Stimulated activated naive B cell treated with anti-CD40 and anti-IgM and Interleukin-4, amounts not matched to agents 10 μg/mL and 1 μg/mL and 100 μg/mL, for 72 hours (primary cell): ENCODE measurements at regions not wholly inside any gene's neighbourhood (a gene's known extent, or its start where the extent isn't known, plus 50 kb on each side); places are given as distances from the start of the nearest gene placed in this dataset.

ENCODE experiments used
- ATAC-seq, 2 donors: fragments of 150-1000 bp; cut with Tn5 transposase; replicated peaks; 2 replicates each; pipeline ENCODE4 v1.10.0; 2021; ENCODE audit warnings: moderate library complexity in 1 of 2
- DNase-seq: peaks from one replicate; pipeline ENCODE4 v3.0.0; 2021
- H3K27ac Mint-ChIP-seq: one replicate; pipeline ENCODE4 v1.8.0; 2022; ENCODE audit warnings: mild to moderate bottlenecking, mixed read lengths
- H3K27me3 Mint-ChIP-seq, 2 donors: one replicate each; pipeline ENCODE4 v1.8.0; 2022; ENCODE audit warnings: mixed read lengths in 2 of 2
- H3K36me3 Mint-ChIP-seq, 2 donors: one replicate each; pipeline ENCODE4 v1.8.0; 2022; ENCODE audit warnings: mixed read lengths in 2 of 2, mild to moderate bottlenecking in 1 of 2
- H3K4me1 Mint-ChIP-seq, 2 donors: one replicate each; pipeline ENCODE4 v1.8.0; 2022; ENCODE audit warnings: mixed read lengths in 2 of 2, mild to moderate bottlenecking in 1 of 2
- H3K4me3 Mint-ChIP-seq, 2 donors: one replicate each; pipeline ENCODE4 v1.8.0; 2022; ENCODE audit warnings: mild to moderate bottlenecking in 2 of 2, mixed read lengths in 2 of 2, moderate library complexity in 1 of 2
- H3K9me3 Mint-ChIP-seq, 2 donors: one replicate each; pipeline ENCODE4 v1.8.0; 2022; ENCODE audit warnings: mixed read lengths in 2 of 2, mild to moderate bottlenecking in 1 of 2

DNA sequence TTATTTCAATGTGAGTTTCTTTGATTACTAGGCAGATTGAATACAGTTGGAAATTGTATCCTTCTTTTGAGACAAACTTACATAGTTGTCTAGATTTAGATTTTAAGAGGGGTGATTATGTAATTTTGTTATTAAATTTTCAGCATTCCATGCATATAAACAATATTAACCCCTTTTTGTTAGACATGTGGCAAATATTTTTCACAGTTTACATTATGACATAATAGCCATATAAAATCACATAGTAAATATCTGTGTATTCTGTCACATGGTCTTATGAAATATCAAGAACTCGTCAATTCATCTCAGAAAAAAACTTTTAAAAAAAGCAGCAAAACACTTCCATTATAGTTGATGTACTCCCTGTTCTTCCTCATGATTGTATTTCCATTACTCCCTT, 243.8 kb downstream of the CYP26B1 start:
- Mint-ChIP-seq H3K4me3 (no peak overlapping the region), H3K4me1 (no peaks in the 10 kb centered on the region), H3K9me3 (peaks cover 0 to 2% of the 10 kb centered on the region in 2 donors), H3K27ac (no peak overlapping the region), H3K27me3 (peaks cover 11 to 26% of the 10 kb centered on the region in 2 donors), H3K36me3 (no peaks in the 10 kb centered on the region)
- DNase-seq (no peak), ATAC-seq (no peak)

DNA sequence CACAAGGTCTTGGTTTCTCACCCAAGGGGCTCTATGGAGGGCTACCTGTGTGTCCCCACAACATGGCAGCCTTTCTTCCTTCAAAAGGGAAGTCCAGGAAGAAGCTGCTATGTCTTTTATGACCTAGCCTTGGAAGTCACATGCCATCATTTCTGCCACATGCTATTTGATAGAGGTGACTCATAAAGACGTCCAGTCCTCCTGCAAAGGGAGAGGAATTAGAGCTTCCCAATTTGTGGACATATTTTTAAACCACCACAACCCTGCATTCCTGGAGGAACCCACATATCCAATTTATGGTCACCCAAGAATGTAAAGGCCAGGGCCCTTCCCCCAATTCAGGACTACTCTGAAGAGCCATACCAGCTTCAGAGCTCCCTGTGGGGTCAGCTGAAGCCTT, 246.2 kb downstream of the CYP26B1 start:
- H3K27ac Mint-ChIP-seq = no peak overlapping the region
- no peak for ATAC-seq
- DNase-seq = no peak
- peaks cover 0 to 29% of the 10 kb centered on the region in 2 donors for H3K27me3 Mint-ChIP-seq
- no peaks in the 10 kb centered on the region for H3K4me1 Mint-ChIP-seq
- peaks cover 0 to 2% of the 10 kb centered on the region in 2 donors for H3K9me3 Mint-ChIP-seq
- no peaks in the 10 kb centered on the region for H3K36me3 Mint-ChIP-seq
- no peak overlapping the region for H3K4me3 Mint-ChIP-seq

DNA sequence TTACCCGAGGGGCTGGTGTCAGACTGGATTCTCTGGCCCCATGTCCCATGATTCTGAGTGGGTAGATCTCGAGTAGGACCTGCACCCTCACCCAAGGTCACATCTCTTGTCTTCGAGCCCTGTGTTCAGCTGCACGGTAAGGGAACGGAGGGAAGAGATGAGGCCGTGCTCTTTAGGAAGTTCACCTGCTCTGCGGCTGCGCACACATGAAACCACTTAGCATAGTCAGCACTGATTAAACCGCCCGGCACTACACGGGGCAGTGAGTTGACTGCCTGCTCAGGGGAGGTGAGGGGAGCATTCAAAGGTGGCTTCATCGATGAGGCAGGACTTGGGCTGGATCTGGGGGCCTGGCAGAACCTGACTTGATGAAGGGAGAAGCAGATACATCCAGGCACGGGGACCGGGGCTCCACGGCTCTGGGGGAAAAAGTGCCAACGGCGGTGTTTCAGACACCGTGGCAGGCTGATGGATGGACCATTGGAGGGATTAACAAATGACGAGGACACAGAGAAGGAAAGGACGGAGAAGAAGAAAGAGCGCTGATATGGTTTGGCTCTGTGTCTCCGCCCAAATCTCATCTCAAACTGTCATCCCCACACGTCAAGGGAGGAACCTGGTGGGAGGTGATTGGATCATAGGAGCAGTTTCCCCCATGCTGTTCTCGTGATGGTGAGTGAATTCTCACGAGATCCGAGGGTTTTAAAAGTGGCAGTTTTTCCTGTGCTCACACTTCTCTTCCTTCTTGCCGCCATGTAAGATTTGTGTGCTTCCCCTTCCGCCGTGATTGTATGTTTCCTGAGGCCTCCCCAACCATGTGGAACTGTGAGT, 248.6 kb downstream of the CYP26B1 start:
- peaks cover 0 to 2% of the 10 kb centered on the region in 2 donors for H3K9me3 Mint-ChIP-seq
- no peaks in the 10 kb centered on the region for H3K36me3 Mint-ChIP-seq
- no peaks in the 10 kb centered on the region for H3K4me1 Mint-ChIP-seq
- H3K27ac Mint-ChIP-seq = no peak overlapping the region
- H3K4me3 Mint-ChIP-seq = no peak overlapping the region
- DNase-seq = no peak
- no peak for ATAC-seq
- H3K27me3 Mint-ChIP-seq = peaks cover 0 to 27% of the 10 kb centered on the region in 2 donors

GRCh38 chr2:71898375-71898774, 249.3 kb downstream of the CYP26B1 start:
- Mint-ChIP-seq H3K36me3 (no peaks in the 10 kb centered on the region), H3K4me1 (no peaks in the 10 kb centered on the region), H3K4me3 (no peak overlapping the region), H3K27ac (no peak overlapping the region), H3K9me3 (peaks cover 0 to 2% of the 10 kb centered on the region in 2 donors), H3K27me3 (peaks cover 0 to 23% of the 10 kb centered on the region in 2 donors)
- ATAC-seq (no peak), DNase-seq (no peak)

- peaks cover 0 to 2% of the 10 kb centered on the region in 2 donors for H3K9me3 Mint-ChIP-seq
- H3K4me3 Mint-ChIP-seq = no peak overlapping the region
- no peaks in the 10 kb centered on the region for H3K36me3 Mint-ChIP-seq
- ATAC-seq (no peak), DNase-seq (no peak)
- peaks cover 0 to 23% of the 10 kb centered on the region in 2 donors for H3K27me3 Mint-ChIP-seq
- no peaks in the 10 kb centered on the region for H3K4me1 Mint-ChIP-seq
- H3K27ac Mint-ChIP-seq = no peak overlapping the region
Observed at GRCh38 chr2:71897836-71898235, 249.8 kb downstream of the CYP26B1 start.

GRCh38 chr2:71897137-71897480, 250.6 kb downstream of the CYP26B1 start:
- no peaks in the 10 kb centered on the region for H3K36me3 Mint-ChIP-seq

DNA sequence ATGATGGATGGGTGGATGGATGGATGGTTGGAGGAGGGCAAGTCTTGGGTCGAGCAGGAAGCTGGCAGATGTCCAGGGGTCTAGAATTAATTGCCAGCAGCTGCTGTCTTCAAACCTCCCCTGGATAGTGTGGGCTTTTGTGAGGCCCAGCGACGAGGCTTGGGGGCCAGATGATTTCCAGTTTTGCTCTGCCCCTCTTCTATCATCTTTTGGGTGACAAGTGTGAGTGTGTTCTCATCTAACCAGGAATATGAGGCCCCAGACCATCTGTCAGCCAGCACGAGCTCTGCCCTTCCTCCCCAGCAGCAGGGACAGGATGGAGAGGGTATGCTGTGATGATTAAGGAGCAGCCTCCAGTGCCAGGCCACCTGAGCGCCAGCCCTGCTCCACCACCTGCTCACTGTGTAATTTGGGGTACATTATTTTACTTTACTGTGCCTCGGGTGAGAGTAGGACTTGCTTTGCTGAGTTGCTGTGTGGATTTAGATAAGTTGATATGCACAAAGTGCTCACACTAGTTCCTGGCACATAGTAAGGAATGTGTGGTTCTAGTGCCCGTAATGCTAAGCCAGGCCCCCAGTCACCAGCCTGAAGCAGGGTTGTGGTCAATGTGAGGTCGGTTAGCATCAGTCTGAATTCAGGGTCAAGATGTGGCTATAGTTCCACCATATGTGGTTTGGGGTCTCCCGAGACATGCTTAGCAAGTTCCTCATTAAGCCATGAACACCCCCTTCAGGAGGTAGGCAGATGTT, 251.1 kb downstream of the CYP26B1 start:
- no peak for DNase-seq
- H3K27me3 Mint-ChIP-seq = peaks cover 0 to 19% of the 10 kb centered on the region in 2 donors
- H3K27ac Mint-ChIP-seq = no peak overlapping the region
- no peak for ATAC-seq
- H3K9me3 Mint-ChIP-seq = peaks cover 0 to 2% of the 10 kb centered on the region in 2 donors
- no peak overlapping the region for H3K4me3 Mint-ChIP-seq
- H3K4me1 Mint-ChIP-seq = no peaks in the 10 kb centered on the region
- H3K36me3 Mint-ChIP-seq = no peaks in the 10 kb centered on the region

More at GRCh38 chr2:71897137-71897480, 250.6 kb downstream of the CYP26B1 start:
- DNase-seq (no peak), ATAC-seq (no peak)
- H3K9me3 Mint-ChIP-seq = peaks cover 0 to 2% of the 10 kb centered on the region in 2 donors
- H3K4me3 Mint-ChIP-seq = no peak overlapping the region
- H3K4me1 Mint-ChIP-seq = no peaks in the 10 kb centered on the region
- H3K27ac Mint-ChIP-seq = no peak overlapping the region
- H3K27me3 Mint-ChIP-seq = peaks cover 0 to 22% of the 10 kb centered on the region in 2 donors

GRCh38 chr2:71895320-71896161, 252.1 kb downstream of the CYP26B1 start:
- DNase-seq (no peak), ATAC-seq (no peak)
- Mint-ChIP-seq H3K36me3 (no peaks in the 10 kb centered on the region), H3K4me3 (no peak overlapping the region), H3K4me1 (no peaks in the 10 kb centered on the region), H3K27ac (no peak overlapping the region), H3K27me3 (peaks cover 0 to 18% of the 10 kb centered on the region in 2 donors), H3K9me3 (peaks cover 0 to 2% of the 10 kb centered on the region in 2 donors)

DNA sequence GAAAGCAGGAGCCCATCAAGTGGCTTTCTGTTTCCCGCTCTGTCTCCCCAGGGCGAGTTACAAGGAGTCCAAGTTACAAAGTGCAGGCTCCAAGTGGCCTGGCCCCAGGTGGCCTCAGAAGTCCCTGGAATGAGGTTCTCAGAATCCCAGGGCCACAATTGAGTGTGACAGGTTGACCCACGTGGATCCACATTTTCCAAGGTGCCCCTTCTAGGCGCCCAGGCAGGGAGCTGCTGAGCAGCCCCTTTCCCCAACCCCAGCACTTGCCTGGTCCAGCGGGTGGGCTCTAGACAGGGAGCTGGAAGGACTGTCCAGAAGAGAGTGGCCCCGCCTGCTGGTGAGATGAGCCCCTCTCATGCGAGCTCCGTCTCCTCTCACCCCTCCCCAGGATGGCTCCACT, 253.4 kb downstream of the CYP26B1 start:
- H3K9me3 Mint-ChIP-seq = no peaks in the 10 kb centered on the region
- ATAC-seq (no peak), DNase-seq (no peak)
- H3K4me3 Mint-ChIP-seq = no peak overlapping the region
- no peak overlapping the region for H3K27ac Mint-ChIP-seq
- H3K36me3 Mint-ChIP-seq = no peaks in the 10 kb centered on the region
- no peaks in the 10 kb centered on the region for H3K4me1 Mint-ChIP-seq
- peaks cover 0 to 10% of the 10 kb centered on the region in 2 donors for H3K27me3 Mint-ChIP-seq

- peaks cover 0 to 8% of the 10 kb centered on the region in 2 donors for H3K27me3 Mint-ChIP-seq
- no peak for DNase-seq
- no peak overlapping the region for H3K27ac Mint-ChIP-seq
- H3K4me1 Mint-ChIP-seq = no peaks in the 10 kb centered on the region
- no peaks in the 10 kb centered on the region for H3K36me3 Mint-ChIP-seq
- no peaks in the 10 kb centered on the region for H3K9me3 Mint-ChIP-seq
- no peak for ATAC-seq
- no peak overlapping the region for H3K4me3 Mint-ChIP-seq
Observed at GRCh38 chr2:71893646-71894045, 254.0 kb downstream of the CYP26B1 start.

- ATAC-seq (no peak), DNase-seq (no peak)
- Mint-ChIP-seq H3K4me1 (no peaks in the 10 kb centered on the region), H3K27me3 (peaks cover 0 to under 1% of the 10 kb centered on the region in 2 donors), H3K9me3 (peaks cover 0 to 2% of the 10 kb centered on the region in 2 donors), H3K36me3 (no peaks in the 10 kb centered on the region), H3K4me3 (no peak overlapping the region), H3K27ac (no peak overlapping the region)
Observed at GRCh38 chr2:71892896-71893295, 254.8 kb downstream of the CYP26B1 start.

- DNase-seq (no peak), ATAC-seq (no peak)
- H3K27ac Mint-ChIP-seq = no peak overlapping the region
- H3K36me3 Mint-ChIP-seq = no peaks in the 10 kb centered on the region
- H3K4me3 Mint-ChIP-seq = no peak overlapping the region
- no peaks in the 10 kb centered on the region for H3K27me3 Mint-ChIP-seq
- peaks cover 0 to 2% of the 10 kb centered on the region in 2 donors for H3K9me3 Mint-ChIP-seq
- H3K4me1 Mint-ChIP-seq = no peaks in the 10 kb centered on the region
Observed at GRCh38 chr2:71892423-71892730, 255.3 kb downstream of the CYP26B1 start.

GRCh38 chr2:71891719-71892422, 255.8 kb downstream of the CYP26B1 start:
- Mint-ChIP-seq H3K27me3 (no peaks in the 10 kb centered on the region), H3K9me3 (peaks cover 0 to 2% of the 10 kb centered on the region in 2 donors), H3K36me3 (no peaks in the 10 kb centered on the region), H3K4me3 (no peak overlapping the region), H3K27ac (no peak overlapping the region), H3K4me1 (no peaks in the 10 kb centered on the region)
- no peak for DNase-seq
- no peak for ATAC-seq

DNA sequence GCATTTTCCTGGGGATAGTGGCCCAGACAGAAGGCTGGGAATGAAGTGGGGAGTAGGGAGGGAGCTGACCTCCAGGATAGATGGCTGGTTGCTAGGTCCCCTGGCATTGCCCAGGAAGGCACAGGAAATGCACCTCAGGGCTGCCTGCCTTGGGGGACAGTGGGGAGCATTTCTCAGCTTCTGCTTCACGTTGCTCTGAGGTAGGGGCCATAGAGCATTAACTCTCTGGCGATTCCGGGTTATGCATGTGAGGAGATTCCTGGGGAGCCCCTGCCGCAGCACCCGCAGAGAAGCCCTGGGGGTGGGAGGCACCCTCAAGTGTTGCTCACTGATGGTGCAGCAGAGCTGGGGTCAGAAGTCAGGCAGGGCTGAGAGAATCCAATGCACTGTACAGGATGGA, 256.5 kb downstream of the CYP26B1 start:
- DNase-seq (no peak), ATAC-seq (no peak)
- Mint-ChIP-seq H3K4me3 (no peak overlapping the region), H3K27ac (no peak overlapping the region), H3K4me1 (no peaks in the 10 kb centered on the region), H3K36me3 (no peaks in the 10 kb centered on the region), H3K9me3 (peaks cover 6% of the 10 kb centered on the region in 2 donors), H3K27me3 (no peaks in the 10 kb centered on the region)
